Gastrocnemius medialis (tissue), 4 donors: ENCODE measurements at regions not wholly inside any gene's neighbourhood (a gene's known extent, or its start where the extent isn't known, plus 50 kb on each side); places are given as distances from the start of the nearest gene placed in this dataset.

Experiments used
- ATAC-seq, 2 donors: fragments of 150-250 bp; one replicate each; pipeline ENCODE4 v1.9.1; 2016
- DNase-seq, 2 donors: peaks; one replicate each; pipeline ENCODE4 v3.0.0-alpha.2; 2019
- H3K27ac ChIP-seq, 4 donors: fragments of 200-600 bp; sonication (generic); 1 replicate in 1 of 4; 2 replicates in 3 of 4; pipeline ENCODE4 v1.5.1; 2016 to 2018; ENCODE audit warnings: mild to moderate bottlenecking in 2 of 4, moderate library complexity in 1 of 4
- H3K27me3 ChIP-seq, 3 donors: fragments of 200-600 bp; sonication (generic) in 2 of 3; 1 replicate in 1 of 3; 2 replicates in 2 of 3; pipeline versions ENCODE4 v1.5.1 to v1.6.0; 2016 to 2019; ENCODE audit warnings: mild to moderate bottlenecking in 1 of 3, moderate library complexity in 1 of 3
- H3K36me3 ChIP-seq, 2 donors: fragments of 200-600 bp; sonication (generic) in 1 of 2; one replicate each; pipeline ENCODE4 v1.5.1; 2017 to 2018
- H3K4me1 ChIP-seq, 2 donors: fragments of 200-600 bp; sonication (generic) in 1 of 2; one replicate each; pipeline ENCODE4 v1.5.1; 2016 to 2017; ENCODE audit warnings: mild to moderate bottlenecking in 2 of 2
- H3K4me3 ChIP-seq, 4 donors: fragments of 200-600 bp; sonication (generic) in 3 of 4; 1 replicate in 1 of 4; 2 replicates in 3 of 4; pipeline ENCODE4 v1.5.1; 2016 to 2019; ENCODE audit warnings: mild to moderate bottlenecking in 2 of 4
- H3K9me3 ChIP-seq, 3 donors: fragments of 200-600 bp; sonication (generic) in 2 of 3; 1 replicate in 1 of 3; 2 replicates in 2 of 3; pipeline ENCODE4 v1.5.1; 2016 to 2019
- CTCF ChIP-seq, 5 experiments: fragments of 450-650 bp in 3 of 5; fragments of 200-600 bp in 2 of 5; sonication (generic) in 2 of 5; IDR thresholded peaks in 4 of 5; conservative IDR thresholded peaks in 1 of 5; 1 replicate in 4 of 5; 2 replicates in 1 of 5; pipeline ENCODE4 v1.5.1; 2016 to 2019; ENCODE audit warnings: antibody characterized with exemption in 5 of 5, mild to moderate bottlenecking in 3 of 5, moderate library complexity in 3 of 5
- POLR2A ChIP-seq, 2 donors: fragments of 450-650 bp; IDR thresholded peaks; one replicate each; pipeline ENCODE4 v1.6.1; 2017; ENCODE audit warnings: antibody characterized with exemption in 2 of 2, mild to moderate bottlenecking in 2 of 2, moderate library complexity in 2 of 2
- in situ Hi-C, 4 donors: fragments of 200-750 bp; cut with MboI; loops; one replicate each; pipeline versions ENCODE4 v1.15.0 to v1.8.0; 2017; ENCODE audit warnings: low sequenced_read_pairs in 4 of 4
- intact Hi-C: fragments of 100-400 bp; cut with DNase I; formaldehyde crosslinking; loops from one replicate; pipeline ENCODE4 v1.15.1; 2023; ENCODE audit warnings: low total_unique reads

GRCh38 chrX:25807022-25807421 is 331.1 kb upstream of the MAGEB18 start:
- no peaks in the 10 kb centered on the region for H3K27me3 ChIP-seq
- no peak for DNase-seq
- H3K4me1 ChIP-seq, result no peaks in the 10 kb centered on the region
- ATAC-seq, result no peak
- no peaks in the 10 kb centered on the region for H3K9me3 ChIP-seq
- intact Hi-C loops, result no loop called here
- TF ChIP-seq POLR2A (IDR thresholded peaks at IDR 0.05) (no peak), CTCF (IDR thresholded peaks at IDR 0.05 in 4 of 5, conservative IDR thresholded peaks at IDR 0.05 in 1 of 5) (no peak)
- in situ Hi-C loops, result no loop called here
- no peaks in the 10 kb centered on the region for H3K36me3 ChIP-seq
- H3K27ac ChIP-seq, result no peak overlapping the region
- H3K4me3 ChIP-seq, result no peak overlapping the region

- no peak overlapping the region for H3K27ac ChIP-seq
Observed at GRCh38 chrX:25810202-25810601, 327.9 kb upstream of the MAGEB18 start.

GRCh38 chrX:25819879-25820278 is 318.3 kb upstream of the MAGEB18 start:
- TF ChIP-seq CTCF (IDR thresholded peaks at IDR 0.05 in 4 of 5, conservative IDR thresholded peaks at IDR 0.05 in 1 of 5) (no peak), POLR2A (IDR thresholded peaks at IDR 0.05) (no peak)
- ATAC-seq (no peak), DNase-seq (no peak)
- H3K9me3 ChIP-seq, result no peaks in the 10 kb centered on the region
- H3K27me3 ChIP-seq, result no peaks in the 10 kb centered on the region
- in situ Hi-C loops, result no loop called here
- no peaks in the 10 kb centered on the region for H3K4me1 ChIP-seq
- no peak overlapping the region for H3K27ac ChIP-seq
- intact Hi-C loops, result no loop called here
- no peak overlapping the region for H3K4me3 ChIP-seq
- H3K36me3 ChIP-seq, result no peaks in the 10 kb centered on the region

More at GRCh38 chrX:25810202-25810601, 327.9 kb upstream of the MAGEB18 start:
- TF ChIP-seq POLR2A (IDR thresholded peaks at IDR 0.05) (no peak), CTCF (IDR thresholded peaks at IDR 0.05 in 4 of 5, conservative IDR thresholded peaks at IDR 0.05 in 1 of 5) (no peak)
- intact Hi-C loops (no loop called here), in situ Hi-C loops (no loop called here)
- no peak for DNase-seq
- Histone ChIP-seq H3K36me3 (no peaks in the 10 kb centered on the region), H3K4me3 (no peak overlapping the region), H3K4me1 (no peaks in the 10 kb centered on the region), H3K9me3 (no peaks in the 10 kb centered on the region), H3K27me3 (no peaks in the 10 kb centered on the region)
- ATAC-seq, result no peak

GRCh38 chrX:25851141-25851540 is 287.0 kb upstream of the MAGEB18 start:
- in situ Hi-C loops (no loop called here), intact Hi-C loops (no loop called here)
- no peak overlapping the region for H3K4me3 ChIP-seq
- no peaks in the 10 kb centered on the region for H3K27me3 ChIP-seq
- H3K36me3 ChIP-seq, result no peaks in the 10 kb centered on the region
- TF ChIP-seq CTCF (IDR thresholded peaks at IDR 0.05 in 4 of 5, conservative IDR thresholded peaks at IDR 0.05 in 1 of 5) (no peak), POLR2A (IDR thresholded peaks at IDR 0.05) (no peak)
- ATAC-seq (no peak), DNase-seq (no peak)
- no peak overlapping the region for H3K27ac ChIP-seq
- H3K4me1 ChIP-seq, result no peaks in the 10 kb centered on the region
- no peaks in the 10 kb centered on the region for H3K9me3 ChIP-seq

- H3K27me3 ChIP-seq, result no peaks in the 10 kb centered on the region
- H3K4me3 ChIP-seq, result no peak overlapping the region
- H3K27ac ChIP-seq, result no peak overlapping the region
- H3K4me1 ChIP-seq, result no peaks in the 10 kb centered on the region
- in situ Hi-C loops, result no loop called here
- intact Hi-C loops, result no loop called here
- no peaks in the 10 kb centered on the region for H3K36me3 ChIP-seq
- ATAC-seq (no peak), DNase-seq (no peak)
- no peak for TF ChIP-seq POLR2A (IDR thresholded peaks at IDR 0.05)
- TF ChIP-seq CTCF (IDR thresholded peaks at IDR 0.05 in 4 of 5, conservative IDR thresholded peaks at IDR 0.05 in 1 of 5), result no peak
- no peaks in the 10 kb centered on the region for H3K9me3 ChIP-seq
Observed at GRCh38 chrX:25853002-25853479, 285.1 kb upstream of the MAGEB18 start.
